ENCODE measurements at regions not wholly inside any gene's neighbourhood (a gene's known extent, or its start where the extent isn't known, plus 50 kb on each side); places are given as distances from the start of the nearest gene placed in this dataset.

- no peak for DNase-seq (ENCODE audit: low read depth)
Observed at GRCh38 chr11:95692526-95693260, 96.9 kb downstream of the FAM76B start.

- DNase-seq (ENCODE audit: low read depth), result no peak
Observed at GRCh38 chr11:95690100-95690499, 99.5 kb downstream of the FAM76B start.

GRCh38 chr11:95688501-95689222 is 100.9 kb downstream of the FAM76B start:
- DNase-seq (ENCODE audit: low read depth), result no peak

- DNase-seq (ENCODE audit: low read depth), result no peak
Observed at GRCh38 chr11:95688015-95688414, 101.6 kb downstream of the FAM76B start.

- DNase-seq (ENCODE audit: low read depth), result no peak
Observed at GRCh38 chr11:95686265-95686664, 103.3 kb downstream of the FAM76B start.

- no peak for DNase-seq (ENCODE audit: low read depth)
Observed at GRCh38 chr11:95684701-95685100, 104.9 kb downstream of the FAM76B start.

- DNase-seq (ENCODE audit: low read depth), result no peak
Observed at GRCh38 chr11:95684170-95684569, 105.4 kb downstream of the FAM76B start.

GRCh38 chr11:95682552-95682951 is 107.0 kb downstream of the FAM76B start:
- DNase-seq (ENCODE audit: low read depth), result no peak

GRCh38 chr11:95680169-95680929 is 109.2 kb downstream of the FAM76B start:
- no peak for DNase-seq (ENCODE audit: low read depth)

GRCh38 chr11:95678988-95679387 is 110.6 kb downstream of the FAM76B start:
- DNase-seq (ENCODE audit: low read depth), result no peak

GRCh38 chr11:95676308-95676707 is 113.3 kb downstream of the FAM76B start:
- no peak for DNase-seq (ENCODE audit: low read depth)

- DNase-seq (ENCODE audit: low read depth), result no peak
Observed at GRCh38 chr11:95675585-95675984, 114.0 kb downstream of the FAM76B start.

GRCh38 chr11:95674657-95675358 is 114.8 kb downstream of the FAM76B start:
- DNase-seq (ENCODE audit: low read depth), result no peak

GRCh38 chr11:95671768-95672167 is 117.8 kb downstream of the FAM76B start:
- no peak for DNase-seq (ENCODE audit: low read depth)

GRCh38 chr11:95668131-95668530 is 121.5 kb downstream of the FAM76B start:
- DNase-seq (ENCODE audit: low read depth), result no peak

GRCh38 chr11:95661162-95661561 is 128.4 kb downstream of the FAM76B start:
- no peak for DNase-seq (ENCODE audit: low read depth)

GRCh38 chr11:95660038-95660437 is 129.5 kb downstream of the FAM76B start:
- no peak for DNase-seq (ENCODE audit: low read depth)

- no peak for DNase-seq (ENCODE audit: low read depth)
Observed at GRCh38 chr11:95659088-95659487, 130.5 kb downstream of the FAM76B start.

- no peak for DNase-seq (ENCODE audit: low read depth)
Observed at GRCh38 chr11:95655536-95655935, 134.0 kb downstream of the FAM76B start.

- no peak for DNase-seq (ENCODE audit: low read depth)
Observed at GRCh38 chr11:95653680-95654079, 135.9 kb downstream of the FAM76B start.

- DNase-seq (ENCODE audit: low read depth), result no peak
Observed at GRCh38 chr11:95653099-95653498, 136.5 kb downstream of the FAM76B start.

GRCh38 chr11:95652002-95652472 is 137.5 kb downstream of the FAM76B start:
- DNase-seq (ENCODE audit: low read depth), result no peak
